BLaER1 (cell line): ENCODE measurements at regions not wholly inside any gene's neighbourhood (a gene's known extent, or its start where the extent isn't known, plus 50 kb on each side); places are given as distances from the start of the nearest gene placed in this dataset.

Experiments used
- H3K27ac ChIP-seq: shearing (Covaris generic); formaldehyde crosslinking; 2 replicates; pipeline ENCODE4 v1.8.1; 2022
- H3K27me3 ChIP-seq: shearing (Covaris generic); formaldehyde crosslinking; 2 replicates; pipeline ENCODE4 v1.8.1; 2022
- H3K36me3 ChIP-seq: shearing (Covaris generic); formaldehyde crosslinking; 2 replicates; pipeline ENCODE4 v1.8.1; 2022
- H3K4me1 ChIP-seq: shearing (Covaris generic); formaldehyde crosslinking; 2 replicates; pipeline ENCODE4 v1.8.1; 2022
- H3K4me2 ChIP-seq: shearing (Covaris generic); formaldehyde crosslinking; 2 replicates; pipeline ENCODE4 v1.8.1; 2022
- H3K4me3 ChIP-seq: shearing (Covaris generic); formaldehyde crosslinking; 2 replicates; pipeline ENCODE4 v1.8.1; 2022
- H3K9ac ChIP-seq: shearing (Covaris generic); formaldehyde crosslinking; 2 replicates; pipeline ENCODE4 v1.8.1; 2022
- H3K9me3 ChIP-seq: shearing (Covaris generic); formaldehyde crosslinking; 2 replicates; pipeline ENCODE4 v1.8.1; 2022
- H4K20me1 ChIP-seq: shearing (Covaris generic); formaldehyde crosslinking; 2 replicates; pipeline ENCODE4 v1.8.1; 2022
- Cebpa-rat ChIP-seq: shearing (Covaris generic); IDR thresholded peaks from 2 replicates; pipeline ENCODE4 v1.8.1; 2022

DNA sequence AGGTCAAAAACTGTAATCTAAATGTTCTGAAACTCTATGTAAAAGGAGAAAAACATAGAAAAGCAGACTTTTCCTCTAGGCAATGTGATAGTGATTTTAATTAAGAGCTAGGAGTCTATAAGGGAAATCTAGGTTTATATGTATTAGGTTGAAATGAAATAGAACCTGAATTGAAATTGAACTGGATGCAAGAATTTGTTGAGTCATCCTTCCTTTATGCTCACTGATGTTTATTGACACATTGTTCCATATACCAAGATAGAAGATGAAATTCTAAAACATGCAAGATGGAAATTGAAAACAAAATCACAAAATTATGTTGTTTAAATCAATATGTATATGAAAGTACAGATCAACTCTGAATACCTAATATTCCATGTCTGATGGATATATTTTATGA, 170.4 kb upstream of the FLRT2 start:
- no peaks in the 10 kb centered on the region for H3K27me3 ChIP-seq
- H3K9ac ChIP-seq, result no peak overlapping the region
- H3K4me1 ChIP-seq, result peaks cover 8% of the 10 kb centered on the region
- H3K4me2 ChIP-seq, result no peak overlapping the region
- H3K4me3 ChIP-seq, result no peak overlapping the region
- TF ChIP-seq Cebpa-rat, result no peak
- H4K20me1 ChIP-seq, result no peaks in the 10 kb centered on the region
- no peak overlapping the region for H3K27ac ChIP-seq
- H3K9me3 ChIP-seq, result no peaks in the 10 kb centered on the region
- no peaks in the 10 kb centered on the region for H3K36me3 ChIP-seq

GRCh38 chr14:85363358-85363757, 166.6 kb upstream of the FLRT2 start:
- Histone ChIP-seq H3K9me3 (no peaks in the 10 kb centered on the region), H3K27ac (no peak overlapping the region), H3K4me1 (peaks cover 8% of the 10 kb centered on the region), H3K36me3 (no peaks in the 10 kb centered on the region), H3K4me3 (no peak overlapping the region), H3K27me3 (no peaks in the 10 kb centered on the region), H4K20me1 (no peaks in the 10 kb centered on the region), H3K9ac (no peak overlapping the region), H3K4me2 (0 out of 2 replicates have a peak overlapping the region, but pooled peaks have one; percentile 4)
- no peak for TF ChIP-seq Cebpa-rat

GRCh38 chr14:85366226-85366625, 163.7 kb upstream of the FLRT2 start:
- H3K27ac ChIP-seq, result no peak overlapping the region
- H3K36me3 ChIP-seq, result no peaks in the 10 kb centered on the region
- TF ChIP-seq Cebpa-rat, result no peak
- no peaks in the 10 kb centered on the region for H4K20me1 ChIP-seq
- no peaks in the 10 kb centered on the region for H3K27me3 ChIP-seq
- H3K4me3 ChIP-seq, result no peak overlapping the region
- H3K4me1 ChIP-seq, result peaks cover 8% of the 10 kb centered on the region
- no peak overlapping the region for H3K9ac ChIP-seq
- no peak overlapping the region for H3K4me2 ChIP-seq
- H3K9me3 ChIP-seq, result no peaks in the 10 kb centered on the region

DNA sequence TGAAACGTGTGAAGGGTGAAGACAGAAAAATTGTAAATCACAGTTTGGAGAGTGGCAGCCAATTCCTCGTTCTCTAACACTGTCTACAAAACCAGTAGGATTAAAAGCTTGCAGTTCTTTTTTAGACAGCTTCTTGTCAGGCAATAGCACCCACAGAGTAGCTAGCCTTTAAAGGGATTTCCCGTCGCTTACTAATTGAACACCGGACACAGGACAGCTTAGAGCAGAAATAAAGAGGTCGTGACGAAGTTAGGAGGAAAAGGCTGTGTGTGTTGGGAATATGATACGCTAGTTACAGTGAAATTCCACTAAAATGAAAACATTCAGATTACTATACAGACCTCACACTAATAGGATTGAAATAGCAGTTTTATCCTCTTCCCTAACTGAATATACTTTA, 149.1 kb upstream of the FLRT2 start:
- H3K36me3 ChIP-seq, result no peaks in the 10 kb centered on the region
- no peak overlapping the region for H3K9ac ChIP-seq
- no peaks in the 10 kb centered on the region for H4K20me1 ChIP-seq
- H3K9me3 ChIP-seq, result no peaks in the 10 kb centered on the region
- H3K4me1 ChIP-seq, result no peaks in the 10 kb centered on the region
- H3K27me3 ChIP-seq, result no peaks in the 10 kb centered on the region
- TF ChIP-seq Cebpa-rat, result no peak
- no peak overlapping the region for H3K4me3 ChIP-seq
- no peak overlapping the region for H3K27ac ChIP-seq
- H3K4me2 ChIP-seq, result no peak overlapping the region

DNA sequence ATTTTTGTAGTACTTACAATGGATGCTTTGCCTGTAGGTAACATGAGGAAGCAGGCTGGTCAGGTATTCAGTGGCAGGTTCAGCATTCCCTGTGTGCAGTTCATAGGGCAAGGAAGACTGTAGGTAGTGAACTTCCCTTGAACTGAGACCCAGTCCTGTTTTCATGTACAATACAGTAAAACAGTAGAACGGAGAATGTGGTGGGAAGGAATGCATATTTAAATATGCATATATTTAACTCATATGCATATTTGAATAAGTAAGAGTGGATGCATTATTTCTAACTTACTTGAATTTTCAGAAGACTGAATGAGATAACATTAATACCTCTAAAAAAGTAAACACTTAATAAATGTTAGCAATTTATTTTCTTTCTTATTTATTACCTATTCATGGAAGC, 147.6 kb upstream of the FLRT2 start:
- no peak for TF ChIP-seq Cebpa-rat
- H3K27me3 ChIP-seq, result no peaks in the 10 kb centered on the region
- no peak overlapping the region for H3K27ac ChIP-seq
- H3K9me3 ChIP-seq, result no peaks in the 10 kb centered on the region
- H3K36me3 ChIP-seq, result no peaks in the 10 kb centered on the region
- no peak overlapping the region for H3K4me2 ChIP-seq
- H3K9ac ChIP-seq, result no peak overlapping the region
- H3K4me3 ChIP-seq, result no peak overlapping the region
- no peaks in the 10 kb centered on the region for H3K4me1 ChIP-seq
- H4K20me1 ChIP-seq, result no peaks in the 10 kb centered on the region

GRCh38 chr14:85387181-85387580, 142.8 kb upstream of the FLRT2 start:
- no peaks in the 10 kb centered on the region for H3K27me3 ChIP-seq
- TF ChIP-seq Cebpa-rat, result no peak
- H3K4me1 ChIP-seq, result no peaks in the 10 kb centered on the region
- no peaks in the 10 kb centered on the region for H3K36me3 ChIP-seq
- H3K9me3 ChIP-seq, result no peaks in the 10 kb centered on the region
- no peak overlapping the region for H3K9ac ChIP-seq
- H3K4me2 ChIP-seq, result no peak overlapping the region
- no peaks in the 10 kb centered on the region for H4K20me1 ChIP-seq
- H3K4me3 ChIP-seq, result no peak overlapping the region
- no peak overlapping the region for H3K27ac ChIP-seq

DNA sequence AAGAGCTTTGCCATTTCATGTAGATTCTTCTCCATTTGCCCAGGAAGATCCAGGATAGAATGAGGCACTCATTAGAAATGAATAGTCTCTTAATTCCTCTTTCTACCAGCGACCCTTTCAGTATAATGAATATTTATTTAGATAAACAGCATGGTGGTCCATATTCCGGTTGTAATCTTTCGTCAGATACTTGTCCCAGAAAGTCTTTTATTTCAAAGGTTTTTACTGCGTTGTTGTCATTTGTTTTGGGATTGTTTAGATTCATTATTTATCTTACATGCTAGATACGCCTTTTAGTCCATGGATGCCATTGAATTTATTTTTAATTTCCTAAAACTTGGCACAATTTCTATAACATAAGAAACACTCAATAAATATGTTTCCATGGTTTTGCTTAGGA, 139.7 kb upstream of the FLRT2 start:
- Histone ChIP-seq H3K9ac (no peak overlapping the region), H3K27me3 (no peaks in the 10 kb centered on the region), H3K9me3 (no peaks in the 10 kb centered on the region), H3K27ac (no peak overlapping the region), H4K20me1 (no peaks in the 10 kb centered on the region), H3K4me1 (no peaks in the 10 kb centered on the region), H3K4me3 (no peak overlapping the region), H3K4me2 (no peak overlapping the region), H3K36me3 (no peaks in the 10 kb centered on the region)
- TF ChIP-seq Cebpa-rat, result no peak

DNA sequence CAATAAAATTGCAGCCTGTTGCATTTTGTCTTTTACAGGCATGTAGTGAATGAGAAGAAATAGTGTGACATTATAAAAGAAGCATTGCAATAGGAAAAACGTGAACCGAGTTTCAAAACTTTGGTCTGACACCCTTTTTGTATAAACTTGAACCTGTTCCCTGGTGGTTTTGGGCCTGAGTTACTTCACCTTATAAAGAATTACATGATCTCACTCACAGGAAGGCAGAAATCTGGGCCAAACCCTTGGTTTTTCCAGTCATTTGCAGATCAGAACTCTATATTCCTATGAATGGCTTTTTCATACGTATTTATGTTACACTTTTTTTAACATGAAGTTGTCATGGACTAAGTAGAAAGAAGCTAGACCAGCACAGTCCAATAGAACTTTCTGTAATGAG, 138.5 kb upstream of the FLRT2 start:
- TF ChIP-seq Cebpa-rat, result no peak
- Histone ChIP-seq H3K4me2 (no peak overlapping the region), H3K4me1 (no peaks in the 10 kb centered on the region), H3K9ac (no peak overlapping the region), H3K27ac (no peak overlapping the region), H3K9me3 (no peaks in the 10 kb centered on the region), H4K20me1 (no peaks in the 10 kb centered on the region), H3K36me3 (no peaks in the 10 kb centered on the region), H3K27me3 (no peaks in the 10 kb centered on the region), H3K4me3 (no peak overlapping the region)

DNA sequence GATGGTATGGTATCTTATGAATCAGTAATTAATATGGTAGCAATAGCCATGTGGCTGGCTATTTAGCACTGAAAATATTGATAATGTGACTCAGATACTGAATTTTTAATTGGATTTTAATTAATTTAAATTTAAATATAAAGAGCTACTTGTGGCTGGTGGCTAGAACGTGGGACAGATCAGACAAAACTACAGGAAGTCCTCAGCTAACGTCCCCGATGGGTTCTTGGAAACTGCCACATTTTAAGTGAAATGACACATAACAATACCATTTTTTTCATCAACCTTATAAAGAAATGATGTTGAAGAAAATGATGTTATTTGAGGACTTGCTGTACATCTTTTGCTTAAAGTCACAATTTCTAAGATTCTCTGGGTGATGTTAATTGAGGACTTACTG, 138.1 kb upstream of the FLRT2 start:
- Histone ChIP-seq H3K9me3 (no peaks in the 10 kb centered on the region), H3K4me1 (no peaks in the 10 kb centered on the region), H3K36me3 (no peaks in the 10 kb centered on the region), H3K9ac (no peak overlapping the region), H4K20me1 (no peaks in the 10 kb centered on the region), H3K4me2 (no peak overlapping the region), H3K27me3 (no peaks in the 10 kb centered on the region), H3K27ac (no peak overlapping the region), H3K4me3 (no peak overlapping the region)
- TF ChIP-seq Cebpa-rat, result no peak

DNA sequence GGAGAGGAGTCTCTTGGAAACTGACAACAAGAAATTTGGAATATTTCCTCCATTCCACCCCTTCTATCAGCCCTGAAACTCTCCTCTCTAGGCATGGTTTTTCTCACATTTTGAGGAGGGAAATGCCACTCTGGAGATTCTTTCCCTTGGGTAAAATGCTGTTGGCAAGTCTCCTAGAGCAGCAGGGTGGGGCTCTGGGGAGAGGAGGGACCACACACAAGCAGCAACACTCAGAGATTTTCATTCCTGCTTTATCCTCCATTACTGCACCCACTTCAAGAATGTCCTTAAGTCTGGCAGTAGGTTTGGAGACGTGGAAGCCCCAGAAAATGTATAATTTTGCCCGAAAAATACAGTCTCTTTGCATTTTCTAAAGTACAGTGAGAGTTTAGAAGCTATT, 130.8 kb upstream of the FLRT2 start:
- no peak overlapping the region for H3K4me3 ChIP-seq
- no peak for TF ChIP-seq Cebpa-rat
- no peaks in the 10 kb centered on the region for H3K36me3 ChIP-seq
- no peaks in the 10 kb centered on the region for H4K20me1 ChIP-seq
- no peaks in the 10 kb centered on the region for H3K4me1 ChIP-seq
- H3K27me3 ChIP-seq, result no peaks in the 10 kb centered on the region
- no peak overlapping the region for H3K9ac ChIP-seq
- H3K9me3 ChIP-seq, result no peaks in the 10 kb centered on the region
- H3K27ac ChIP-seq, result no peak overlapping the region
- no peak overlapping the region for H3K4me2 ChIP-seq

DNA sequence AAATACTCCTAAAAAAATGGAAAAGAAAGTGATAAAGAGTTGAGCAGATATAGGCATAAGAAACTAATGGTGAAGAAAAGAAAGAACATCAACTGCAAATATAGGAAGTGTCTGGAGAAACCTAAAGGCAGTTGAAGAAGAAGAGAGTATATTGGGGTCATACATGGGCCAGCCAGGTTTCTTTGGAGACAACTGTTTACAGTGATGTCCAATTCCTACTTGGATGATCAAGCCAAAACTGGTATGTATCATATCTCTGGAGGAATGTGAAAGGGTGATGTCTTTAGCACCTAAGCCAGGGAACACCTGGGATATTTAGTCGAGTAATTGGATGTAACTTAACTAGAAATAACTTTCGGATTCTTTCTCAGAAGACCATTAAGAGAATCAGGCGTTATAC, 129.3 kb upstream of the FLRT2 start:
- Histone ChIP-seq H3K9me3 (no peaks in the 10 kb centered on the region), H3K36me3 (no peaks in the 10 kb centered on the region), H3K27me3 (no peaks in the 10 kb centered on the region), H3K9ac (no peak overlapping the region), H3K4me2 (no peak overlapping the region), H4K20me1 (no peaks in the 10 kb centered on the region), H3K4me1 (no peaks in the 10 kb centered on the region), H3K4me3 (no peak overlapping the region), H3K27ac (no peak overlapping the region)
- TF ChIP-seq Cebpa-rat, result no peak
